Heart left ventricle (tissue), 16 donors: ENCODE measurements at regions not wholly inside any gene's neighbourhood (a gene's known extent, or its start where the extent isn't known, plus 50 kb on each side); places are given as distances from the start of the nearest gene placed in this dataset.

Source experiments
- ATAC-seq, 4 donors: fragments of 200-7000 bp; cut with Tn5 transposase; one replicate each; pipeline ENCODE4 v1.9.1; 2020 to 2022; ENCODE audit warnings: moderate library complexity in 4 of 4, mild to moderate bottlenecking in 3 of 4, moderate number of reproducible peaks in 1 of 4
- DNase-seq, 5 donors: peaks; one replicate each; pipeline ENCODE4 v3.0.0-alpha.2; 2020
- H3K27ac ChIP-seq, 12 donors: fragments of 200-600 bp; sonication (generic) in 4 of 12; one replicate each; pipeline versions ENCODE4 v1.5.0 to v1.8.0; 2016 to 2022; ENCODE audit warnings: mild to moderate bottlenecking in 2 of 12
- H3K27me3 ChIP-seq, 9 donors: fragments of 200-600 bp; sonication (generic) in 2 of 9; one replicate each; pipeline versions ENCODE4 v1.5.1 to v1.8.0; 2016 to 2022; ENCODE audit warnings: mild to moderate bottlenecking in 3 of 9
- H3K36me3 ChIP-seq, 9 donors: fragments of 200-600 bp; sonication (generic) in 2 of 9; one replicate each; pipeline versions ENCODE4 v1.5.0 to v1.8.0; 2018 to 2022; ENCODE audit warnings: mild to moderate bottlenecking in 2 of 9
- H3K4me1 ChIP-seq, 12 donors: fragments of 200-600 bp; sonication (generic) in 4 of 12; one replicate each; pipeline versions ENCODE4 v1.5.0 to v1.8.0; 2016 to 2022; ENCODE audit warnings: mild to moderate bottlenecking in 3 of 12
- H3K4me3 ChIP-seq, 12 donors: fragments of 200-600 bp; sonication (generic) in 4 of 12; one replicate each; pipeline versions ENCODE4 v1.5.0 to v1.8.0; 2017 to 2022; ENCODE audit warnings: mild to moderate bottlenecking in 9 of 12, moderate library complexity in 4 of 12
- H3K9me3 ChIP-seq, 12 donors: fragments of 200-600 bp; sonication (generic) in 4 of 12; one replicate each; pipeline versions ENCODE4 v1.5.0 to v1.8.0; 2016 to 2022; ENCODE audit warnings: mild to moderate bottlenecking in 1 of 12
- POLR2A ChIP-seq, 2 donors: fragments of 450-650 bp; IDR thresholded peaks; one replicate each; pipeline ENCODE4 v1.6.1; 2017; ENCODE audit warnings: antibody characterized with exemption in 2 of 2, mild to moderate bottlenecking in 2 of 2, moderate library complexity in 2 of 2
- WGBS, 4 donors: extraction: QIAGEN DNeasy Blood & Tissue Kit in 2 of 4; methylation state at CpG; one replicate each; pipeline versions ENCODE4 v1.1.5 to v1.1.7; 2013 to 2018; 5-methylcytosine and 5-hydroxymethylcytosine counted together
- intact Hi-C, 10 donors: fragments of 100-400 bp; cut with DNase I; formaldehyde crosslinking; loops; one replicate each; pipeline versions ENCODE4 v1.11.1 to v1.14.2; 2022
- TF ChIP-seq, protein P1 (sequence below), 12 donors: fragments of 200-600 bp; sonication (generic) in 4 of 12; IDR thresholded peaks; one replicate each; pipeline versions ENCODE4 v1.5.0 to v1.8.0; 2018 to 2022; ENCODE audit warnings: antibody characterized with exemption in 12 of 12, mild to moderate bottlenecking in 5 of 12
- donor health status: ischemic (EF 13 %, LVEDD 7.1; RV severe dilation, severe dysfunction).
- donor health status: healthy with polysubstance abuse.
- donor health status: DM: no; HTN: yes; CAD: no.
- donor health status: DM: no; HTN: no; CAD: no.
- donor health status: ischemic (EF 25% LVEDD 6.9; RV normal size, moderate dysfunction).
- donor health status: ischemic (EF 25% LVEDD 5.7; RV mildly dilated, moderate dysfunction).
- donor health status: healthy.
- donor health status: DM: yes; HTN: yes; CAD: no.
- donor health status: ischemic (EF 35%, LVEDD 5.7; RV mildly dilated, moderate dysfunction).
- donor health status: nonischemic (EF 11% LVEDD 7.7; RV severe dilation, severe dysfunction).
- donor health status: DM: yes; HTN: yes; CAD: no.
- donor health status: PGD.
- donor health status: ischemic (EF 29% LVEDD 5.4; RV normal size, mild dysfunction).
- donor health status: nonischemic (EF 23%, LVEDD 6.1; RV moderate dilation, normal function).

DNA sequence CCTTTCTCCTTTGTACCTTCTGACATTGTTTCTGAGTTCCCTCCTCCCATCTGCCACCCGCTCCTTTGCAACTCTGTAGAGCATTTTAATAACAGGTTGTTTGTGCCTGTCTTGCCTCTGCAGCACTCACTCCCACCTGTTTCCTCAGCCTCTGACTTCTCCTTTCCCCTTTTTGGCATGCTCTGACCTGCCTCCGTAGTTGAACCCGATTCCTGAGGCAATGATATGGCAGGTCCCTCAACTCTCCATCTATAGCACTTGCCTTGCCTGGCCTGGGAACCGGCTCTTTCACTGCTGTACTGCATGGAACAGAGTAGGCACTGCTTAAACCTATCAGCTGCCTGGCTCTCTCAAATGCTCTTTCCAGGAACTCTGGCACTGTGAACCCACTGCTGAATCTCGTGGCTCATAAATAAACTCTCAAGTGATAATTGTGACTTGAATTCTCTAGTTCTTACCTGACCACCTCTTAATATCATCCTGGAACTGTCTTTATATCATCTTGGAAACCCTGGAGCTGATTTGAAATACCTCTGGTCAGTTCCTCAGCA is 50.3 kb downstream of the UTRN start:
- no peaks in the 10 kb centered on the region for H3K36me3 ChIP-seq
- intact Hi-C loops, result no loop called here
- H3K4me3 ChIP-seq, result no peak overlapping the region
- H3K27ac ChIP-seq, result no peak overlapping the region
- ATAC-seq, result no peak
- no peaks in the 10 kb centered on the region for H3K27me3 ChIP-seq
- no peak for TF ChIP-seq POLR2A (IDR thresholded peaks at IDR 0.05)
- TF ChIP-seq, protein P1, sequence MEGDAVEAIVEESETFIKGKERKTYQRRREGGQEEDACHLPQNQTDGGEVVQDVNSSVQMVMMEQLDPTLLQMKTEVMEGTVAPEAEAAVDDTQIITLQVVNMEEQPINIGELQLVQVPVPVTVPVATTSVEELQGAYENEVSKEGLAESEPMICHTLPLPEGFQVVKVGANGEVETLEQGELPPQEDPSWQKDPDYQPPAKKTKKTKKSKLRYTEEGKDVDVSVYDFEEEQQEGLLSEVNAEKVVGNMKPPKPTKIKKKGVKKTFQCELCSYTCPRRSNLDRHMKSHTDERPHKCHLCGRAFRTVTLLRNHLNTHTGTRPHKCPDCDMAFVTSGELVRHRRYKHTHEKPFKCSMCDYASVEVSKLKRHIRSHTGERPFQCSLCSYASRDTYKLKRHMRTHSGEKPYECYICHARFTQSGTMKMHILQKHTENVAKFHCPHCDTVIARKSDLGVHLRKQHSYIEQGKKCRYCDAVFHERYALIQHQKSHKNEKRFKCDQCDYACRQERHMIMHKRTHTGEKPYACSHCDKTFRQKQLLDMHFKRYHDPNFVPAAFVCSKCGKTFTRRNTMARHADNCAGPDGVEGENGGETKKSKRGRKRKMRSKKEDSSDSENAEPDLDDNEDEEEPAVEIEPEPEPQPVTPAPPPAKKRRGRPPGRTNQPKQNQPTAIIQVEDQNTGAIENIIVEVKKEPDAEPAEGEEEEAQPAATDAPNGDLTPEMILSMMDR (IDR thresholded peaks at IDR 0.05), result no peak
- H3K9me3 ChIP-seq, result no peaks in the 10 kb centered on the region
- WGBS, 4 donors, result 38 to 54% (median 48%) methylated on average over 5 of the region's 5 CpGs
- no peak for DNase-seq
- peaks cover 0 to 82% (median 58%) of the 10 kb centered on the region in 12 donors for H3K4me1 ChIP-seq

- intact Hi-C loops, result no loop called here
- Histone ChIP-seq H3K27me3 (no peaks in the 10 kb centered on the region), H3K4me1 (peaks cover 0 to 82% (median 58%) of the 10 kb centered on the region in 12 donors), H3K9me3 (no peaks in the 10 kb centered on the region), H3K36me3 (no peaks in the 10 kb centered on the region), H3K27ac (no peak overlapping the region), H3K4me3 (no peak overlapping the region)
- TF ChIP-seq POLR2A (IDR thresholded peaks at IDR 0.05), result no peak
- TF ChIP-seq, protein P1 (IDR thresholded peaks at IDR 0.05), result no peak
- WGBS, 4 donors, result 92 to 96% (median 93%) methylated on average over 5 of the region's 5 CpGs
- ATAC-seq (no peak), DNase-seq (no peak)
These were observed 50.8 kb downstream of the UTRN start for GRCh38 chr6:144335914-144336313.

DNA sequence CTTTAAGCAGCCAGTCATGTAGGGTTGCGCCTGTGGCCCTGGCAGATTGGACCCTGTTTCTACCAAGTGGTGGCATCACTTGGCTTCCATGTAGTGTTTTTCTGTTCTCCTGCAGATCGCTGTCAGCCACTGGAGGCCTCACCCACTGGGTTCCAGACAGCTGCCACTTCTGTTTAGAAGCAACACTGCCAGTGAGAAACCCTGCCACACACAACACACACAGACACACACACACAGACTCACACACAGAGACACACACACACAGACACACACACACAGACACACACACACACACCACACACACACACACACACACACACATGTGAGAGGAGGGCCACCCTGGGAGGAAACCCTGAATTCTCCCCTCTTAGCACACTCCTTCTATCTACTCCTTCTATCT is 51.8 kb downstream of the UTRN start:
- peaks cover 2 to 82% (median 60%) of the 10 kb centered on the region in 12 donors for H3K4me1 ChIP-seq
- intact Hi-C loops, result no loop called here
- no peak overlapping the region for H3K4me3 ChIP-seq
- no peak for DNase-seq
- no peak for ATAC-seq
- H3K27ac ChIP-seq, result no peak overlapping the region
- H3K27me3 ChIP-seq, result no peaks in the 10 kb centered on the region
- no peaks in the 10 kb centered on the region for H3K36me3 ChIP-seq
- TF ChIP-seq, protein P1 (IDR thresholded peaks at IDR 0.05), result no peak
- no peak for TF ChIP-seq POLR2A (IDR thresholded peaks at IDR 0.05)
- no peaks in the 10 kb centered on the region for H3K9me3 ChIP-seq
- WGBS, 4 donors, result 88 to 96% (median 91%) methylated on average over 2 of the region's 2 CpGs

DNA sequence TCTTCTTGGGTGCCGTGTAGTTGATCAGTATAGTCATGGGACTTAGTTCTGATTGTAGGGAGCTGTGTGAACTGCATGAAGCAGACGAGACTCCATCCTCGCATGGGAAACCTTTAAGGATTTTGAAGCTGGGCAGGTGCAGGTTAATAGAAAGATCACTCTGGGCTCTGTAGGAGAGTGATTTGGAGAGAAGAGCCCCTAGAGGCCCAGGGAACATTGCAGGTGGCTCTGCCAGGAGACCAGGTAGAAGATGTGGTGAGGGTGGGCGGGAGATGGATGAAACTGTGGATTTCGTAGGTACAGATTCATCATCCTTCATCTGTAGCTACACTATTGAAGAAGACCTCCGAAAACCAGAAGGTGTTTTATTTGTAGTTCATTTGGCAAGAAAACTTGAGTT is 53.3 kb downstream of the UTRN start:
- DNase-seq (no peak), ATAC-seq (no peak)
- peaks cover 3 to 95% (median 67%) of the 10 kb centered on the region in 12 donors for H3K4me1 ChIP-seq
- no peaks in the 10 kb centered on the region for H3K27me3 ChIP-seq
- no peak for TF ChIP-seq POLR2A (IDR thresholded peaks at IDR 0.05)
- TF ChIP-seq, protein P1 (IDR thresholded peaks at IDR 0.05), result no peak
- H3K4me3 ChIP-seq, result no peak overlapping the region
- intact Hi-C loops, result no loop called here
- no peak overlapping the region for H3K27ac ChIP-seq
- no peaks in the 10 kb centered on the region for H3K36me3 ChIP-seq
- H3K9me3 ChIP-seq, result no peaks in the 10 kb centered on the region
- WGBS, 4 donors, result 88 to 95% (median 92%) methylated on average over 6 of the region's 6 CpGs
